T-cell (primary cell): ENCODE measurements at regions not wholly inside any gene's neighbourhood (a gene's known extent, or its start where the extent isn't known, plus 50 kb on each side); places are given as distances from the start of the nearest gene placed in this dataset.
A peak's percentile ranks its signal among the peaks of the same experiment; 100 is the strongest.
"Not testable (repeated sequence)": the region's sequence is repeated elsewhere in the genome, so short reads cannot be mapped to it uniquely, and the experiment has no call there.

Experiments
- ATAC-seq, 4 experiments: fragments of 200-7000 bp in 3 of 4; fragments of 150-1000 bp in 1 of 4; cut with Tn5 transposase; replicated peaks in 1 of 4; 1 replicate in 3 of 4; 2 replicates in 1 of 4; pipeline ENCODE4 v1.10.0; 2021; ENCODE audit warnings: moderate library complexity in 3 of 4, mild to moderate bottlenecking in 2 of 4, moderate number of reproducible peaks in 1 of 4
- CTCF ChIA-PET, 2 donors: fragments of 300-600 bp; sonication (Branson Sonifier 250); formaldehyde crosslinking; loops; one replicate each; lab custom pipeline; 2022; ENCODE audit warnings: antibody characterized with exemption in 2 of 2; lab: Charles Lee
- POLR2A ChIA-PET, 2 donors: fragments of 300-600 bp; sonication (Branson Sonifier 250); formaldehyde crosslinking; loops; one replicate each; lab custom pipeline; 2022; ENCODE audit warnings: antibody characterized with exemption in 2 of 2; lab: Charles Lee
- DNase-seq, 35 experiments: peaks; one replicate each; pipeline versions ENCODE4 v3.0.0 to v3.0.0-alpha.2; 2013 to 2023
- H3K27ac ChIP-seq: one replicate; pipeline ENCODE4 v1.5.1; 2013; ENCODE audit warnings: low read length
- H3K27me3 ChIP-seq, 2 experiments: replicated peaks in 1 of 2; 1 replicate in 1 of 2; 2 replicates in 1 of 2; pipeline versions ENCODE4 v1.6.1 to v1.7.0; 2013; ENCODE audit warnings: low read length in 1 of 2, mixed read lengths in 1 of 2; ENCODE audit not compliant: control insufficient read depth in 2 of 2, insufficient read depth in 2 of 2; ENCODE audit errors: extremely low read depth in 1 of 2
- H3K36me3 ChIP-seq, 2 donors: 1 replicate in 1 of 2; 2 replicates in 1 of 2; pipeline versions ENCODE4 v1.6.1 to v1.7.0; 2013; ENCODE audit warnings: low read length in 1 of 2; ENCODE audit not compliant: control insufficient read depth in 2 of 2, insufficient read depth in 1 of 2; ENCODE audit errors: extremely low read depth in 1 of 2
- H3K4me1 ChIP-seq, 2 experiments: 1 replicate in 1 of 2; 2 replicates in 1 of 2; pipeline versions ENCODE4 v1.6.1 to v1.7.0; 2013; ENCODE audit warnings: low read length in 2 of 2, mixed read lengths in 1 of 2; ENCODE audit not compliant: insufficient read depth in 2 of 2, control insufficient read depth in 1 of 2; ENCODE audit errors: extremely low read depth in 1 of 2
- H3K4me3 ChIP-seq, 2 donors: 1 replicate in 1 of 2; 2 replicates in 1 of 2; pipeline versions ENCODE4 v1.5.1 to v1.7.0; 2013; ENCODE audit warnings: mild to moderate bottlenecking in 2 of 2, low read length in 1 of 2, moderate library complexity in 1 of 2; ENCODE audit not compliant: control insufficient read depth in 1 of 2; ENCODE audit errors: extremely low read depth in 1 of 2
- H3K9me3 ChIP-seq: 2 replicates; pipeline ENCODE4 v1.7.0; 2013
- H3K27ac Mint-ChIP-seq, 2 donors: one replicate each; pipeline ENCODE4 v1.8.0; 2020 to 2021; ENCODE audit warnings: mild to moderate bottlenecking in 2 of 2, mixed read lengths in 2 of 2
- H3K27me3 Mint-ChIP-seq, 2 donors: one replicate each; pipeline ENCODE4 v1.8.0; 2021 to 2022; ENCODE audit warnings: mixed read lengths in 2 of 2
- H3K36me3 Mint-ChIP-seq: one replicate; pipeline ENCODE4 v1.8.0; 2021; ENCODE audit warnings: mixed read lengths
- H3K4me1 Mint-ChIP-seq, 3 donors: one replicate each; pipeline ENCODE4 v1.8.0; 2020 to 2022; ENCODE audit warnings: mixed read lengths in 3 of 3, mild to moderate bottlenecking in 1 of 3
- H3K4me3 Mint-ChIP-seq, 3 donors: one replicate each; pipeline ENCODE4 v1.8.0; 2020 to 2022; ENCODE audit warnings: mild to moderate bottlenecking in 3 of 3, mixed read lengths in 3 of 3, moderate library complexity in 3 of 3
- H3K9me3 Mint-ChIP-seq, 3 donors: one replicate each; pipeline ENCODE4 v1.8.0; 2020 to 2022; ENCODE audit warnings: mixed read lengths in 3 of 3
- WGBS: methylation state at CpG from one replicate; pipeline ENCODE4 v1.1.5; 2013; ENCODE audit warnings: missing lambda C conversion rate; ENCODE audit not compliant: insufficient coverage; 5-methylcytosine and 5-hydroxymethylcytosine counted together

GRCh38 chr12:74663958-74664357, 126.3 kb downstream of the ATXN7L3B start:
- no peak overlapping the region for H3K27ac ChIP-seq
- peaks cover 2 to 4% of the 10 kb centered on the region in 2 donors for H3K27me3 Mint-ChIP-seq
- no peaks in the 10 kb centered on the region for H3K9me3 Mint-ChIP-seq
- H3K4me3 Mint-ChIP-seq = no peak overlapping the region
- H3K4me1 Mint-ChIP-seq = no peaks in the 10 kb centered on the region
- 100% methylated on average over 8 of the region's 20 CpGs for WGBS
- H3K27me3 ChIP-seq = peaks cover 0 to 3% of the 10 kb centered on the region in 2 experiments
- no peak for ATAC-seq
- ChIA-PET POLR2A (no interaction called here), CTCF (no interaction called here)
- no peaks in the 10 kb centered on the region for H3K36me3 ChIP-seq
- no peaks in the 10 kb centered on the region for H3K9me3 ChIP-seq
- no peak for DNase-seq
- no peaks in the 10 kb centered on the region for H3K4me1 ChIP-seq
- H3K27ac Mint-ChIP-seq = no peak overlapping the region
- no peak overlapping the region for H3K4me3 ChIP-seq
- H3K36me3 Mint-ChIP-seq = no peaks in the 10 kb centered on the region

GRCh38 chr12:74665690-74666089, 128.1 kb downstream of the ATXN7L3B start:
- DNase-seq (no peak), ATAC-seq (no peak)
- no peak overlapping the region for H3K27ac Mint-ChIP-seq
- POLR2A ChIA-PET = no interaction called here
- H3K36me3 Mint-ChIP-seq = no peaks in the 10 kb centered on the region
- Histone ChIP-seq H3K27ac (no peak overlapping the region), H3K4me1 (no peaks in the 10 kb centered on the region), H3K36me3 (no peaks in the 10 kb centered on the region), H3K27me3 (peaks cover 0 to 3% of the 10 kb centered on the region in 2 experiments), H3K4me3 (no peak overlapping the region), H3K9me3 (no peaks in the 10 kb centered on the region)
- H3K9me3 Mint-ChIP-seq = no peaks in the 10 kb centered on the region
- no peak overlapping the region for H3K4me3 Mint-ChIP-seq
- CTCF ChIA-PET = no interaction called here
- no peaks in the 10 kb centered on the region for H3K4me1 Mint-ChIP-seq
- peaks cover 2 to 4% of the 10 kb centered on the region in 2 donors for H3K27me3 Mint-ChIP-seq

DNA sequence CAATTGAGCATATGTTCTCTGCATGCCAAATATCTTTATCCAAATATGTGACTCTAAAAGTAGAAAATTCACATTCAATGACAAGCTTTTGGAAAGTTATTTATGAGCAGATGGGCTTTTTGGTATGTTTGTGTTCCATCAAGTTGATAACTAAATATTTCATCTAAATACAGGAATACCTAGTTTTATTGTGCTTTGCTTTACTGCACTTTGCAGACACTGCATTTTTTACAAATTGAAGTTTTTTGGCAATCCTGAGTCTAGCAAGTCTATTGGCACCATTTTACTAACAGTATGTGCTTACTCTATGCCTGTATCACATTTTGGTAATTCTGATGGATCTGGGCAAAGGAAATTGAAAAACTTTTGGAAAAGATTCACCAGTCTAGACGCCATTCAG, 133.8 kb downstream of the ATXN7L3B start:
- Histone ChIP-seq H3K27ac (no peak overlapping the region), H3K27me3 (peaks cover 0 to 6% of the 10 kb centered on the region in 2 experiments), H3K9me3 (no peaks in the 10 kb centered on the region), H3K36me3 (no peaks in the 10 kb centered on the region), H3K4me1 (no peaks in the 10 kb centered on the region), H3K4me3 (no peak overlapping the region)
- WGBS = 70% methylated on average over 1 of the region's 1 CpG
- no peak for ATAC-seq
- H3K36me3 Mint-ChIP-seq = no peaks in the 10 kb centered on the region
- H3K27ac Mint-ChIP-seq = no peak overlapping the region
- ChIA-PET POLR2A (no interaction called here), CTCF (no interaction called here)
- no peak for DNase-seq
- peaks cover 9 to 14% of the 10 kb centered on the region in 2 donors for H3K27me3 Mint-ChIP-seq
- H3K4me3 Mint-ChIP-seq = no peak overlapping the region
- no peaks in the 10 kb centered on the region for H3K9me3 Mint-ChIP-seq
- H3K4me1 Mint-ChIP-seq = no peaks in the 10 kb centered on the region

GRCh38 chr12:74676955-74677354, 139.3 kb downstream of the ATXN7L3B start:
- H3K4me3 Mint-ChIP-seq, H3K27ac Mint-ChIP-seq, H3K36me3 ChIP-seq, POLR2A ChIA-PET, H3K4me1 Mint-ChIP-seq, H3K36me3 Mint-ChIP-seq, ATAC-seq, H3K4me1 ChIP-seq, DNase-seq, H3K4me3 ChIP-seq, H3K9me3 ChIP-seq, H3K27me3 ChIP-seq, H3K27ac ChIP-seq: not testable (repeated sequence)
- H3K9me3 Mint-ChIP-seq = peaks cover 2 to 10% (median 6%) of the 10 kb centered on the region in 3 donors
- WGBS = 87% methylated on average over 3 of the region's 4 CpGs
- CTCF ChIA-PET = interaction anchor here in 1 of 2 donors (0.8 kb wide), 1 partner anchor 12 kb away, joined by 3 read pairs; no protein-coding TSS in a partner anchor
- H3K27me3 Mint-ChIP-seq = peaks cover 6 to 11% of the 10 kb centered on the region in 2 donors

DNA sequence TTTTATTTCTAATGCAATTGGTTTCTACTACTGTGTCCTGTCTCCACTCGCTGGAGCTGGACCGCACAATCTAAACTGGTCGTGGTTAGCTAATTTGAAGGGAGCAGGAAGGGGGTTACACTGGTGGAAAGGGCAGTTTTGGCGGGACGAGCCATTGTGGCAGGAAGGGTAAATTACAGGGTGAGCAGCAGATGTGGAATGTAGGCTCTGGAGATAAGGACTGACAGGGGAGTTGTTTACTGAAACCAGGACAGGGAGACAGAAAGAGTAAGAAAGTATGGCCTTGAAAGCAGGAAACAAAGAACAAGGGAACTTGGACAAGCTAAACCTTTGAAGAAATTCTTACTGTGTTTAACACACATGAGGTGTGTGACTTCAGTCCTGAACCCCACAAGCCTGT, 147.8 kb downstream of the ATXN7L3B start:
- peaks cover 0 to 3% (median 2%) of the 10 kb centered on the region in 3 donors for H3K9me3 Mint-ChIP-seq
- no peak for ATAC-seq
- Histone ChIP-seq H3K4me3 (no peak overlapping the region), H3K36me3 (no peaks in the 10 kb centered on the region), H3K27me3 (no peaks in the 10 kb centered on the region), H3K27ac (no peak overlapping the region), H3K4me1 (no peaks in the 10 kb centered on the region), H3K9me3 (no peaks in the 10 kb centered on the region)
- no peaks in the 10 kb centered on the region for H3K36me3 Mint-ChIP-seq
- DNase-seq = no peak
- WGBS = 81% methylated on average over 5 of the region's 5 CpGs
- ChIA-PET POLR2A (no interaction called here), CTCF (no interaction called here)
- no peaks in the 10 kb centered on the region for H3K4me1 Mint-ChIP-seq
- H3K4me3 Mint-ChIP-seq = no peak overlapping the region
- peaks cover 0 to 3% of the 10 kb centered on the region in 2 donors for H3K27me3 Mint-ChIP-seq
- H3K27ac Mint-ChIP-seq = no peak overlapping the region

- Histone ChIP-seq H3K9me3 (no peaks in the 10 kb centered on the region), H3K4me1 (no peaks in the 10 kb centered on the region), H3K4me3 (no peak overlapping the region), H3K27ac (no peak overlapping the region), H3K36me3 (no peaks in the 10 kb centered on the region), H3K27me3 (no peaks in the 10 kb centered on the region)
- Mint-ChIP-seq H3K9me3 (peaks cover 0 to 3% (median 2%) of the 10 kb centered on the region in 3 donors), H3K27ac (no peak overlapping the region), H3K4me1 (no peaks in the 10 kb centered on the region), H3K4me3 (no peak overlapping the region), H3K27me3 (peaks cover 0 to 3% of the 10 kb centered on the region in 2 donors), H3K36me3 (no peaks in the 10 kb centered on the region)
- WGBS = no CpG with 5 or more reads among the region's 3 CpGs
- no peak for ATAC-seq
- POLR2A ChIA-PET = no interaction called here
- peak in 1 of 35 experiments; percentile 61 for DNase-seq
- CTCF ChIA-PET = interaction anchor here (0.6 to 1.3 kb wide), 5 partner anchors 12 to 647 kb away, joined by 3 to 6 read pairs (median 3); no protein-coding TSS in a partner anchor
These were observed 151.5 kb downstream of the ATXN7L3B start for GRCh38 chr12:74689071-74689655.
